ENCODE measurements at regions not wholly inside any gene's neighbourhood (a gene's known extent, or its start where the extent isn't known, plus 50 kb on each side); places are given as distances from the start of the nearest gene placed in this dataset.

GRCh38 chr4:155529272-155529671 is 137.4 kb upstream of the GUCY1A1 start:
- ATAC-seq (peak; percentile 36; the same call in 2 of the 3 replicates), DNase-seq (ENCODE audit: low spot score) (peak; percentile 61)
- Histone ChIP-seq H3K27me3 (ENCODE audit: insufficient read depth) (no peaks in the 10 kb centered on the region), H3K4me2 (no peak overlapping the region), H3K4me1 (ENCODE audit: insufficient read depth) (no peaks in the 10 kb centered on the region), H4K20me1 (replicated peaks; ENCODE audit: insufficient read depth) (no peaks in the 10 kb centered on the region), H3K79me2 (replicated peaks; ENCODE audit: insufficient read depth) (no peaks in the 10 kb centered on the region), H3K4me3 (no peak overlapping the region), H3K9me2 (ENCODE audit: insufficient read depth) (no peaks in the 10 kb centered on the region), H3K36me3 (ENCODE audit: insufficient read depth) (no peaks in the 10 kb centered on the region), H2AFZ (no peak overlapping the region), H3K27ac (ENCODE audit: low read depth) (no peak overlapping the region), H3F3A (replicated peaks; ENCODE audit: low read depth) (no peaks in the 10 kb centered on the region)
- Mint-ChIP-seq H3K9me3 (no peaks in the 10 kb centered on the region), H3K27me3 (ENCODE audit: insufficient read depth, low read depth, poor library complexity) (no peaks in the 10 kb centered on the region), H3K36me3 (ENCODE audit: low read depth) (no peaks in the 10 kb centered on the region), H3K4me1 (no peaks in the 10 kb centered on the region; the same call in 2 of the 3 replicates), H3K27ac (no peak overlapping the region), H3K4me3 (no peak overlapping the region)
- no peak for TF ChIP-seq EZH2phosphoT487 (IDR thresholded peaks at IDR 0.05; ENCODE audit: unreplicated experiment)
- TF ChIP-seq CTCF (conservative IDR thresholded peaks at IDR 0.05; ENCODE audit: low read depth in 2 of 2) = peak; percentile 75 to 76

GRCh38 chr4:155526452-155527169 is 140.0 kb upstream of the GUCY1A1 start:
- H3K9me2 ChIP-seq (ENCODE audit: insufficient read depth) = no peaks in the 10 kb centered on the region
- no peaks in the 10 kb centered on the region for H3K36me3 ChIP-seq (ENCODE audit: insufficient read depth)
- Mint-ChIP-seq H3K27ac (no peak overlapping the region), H3K9me3 (peaks cover 8% of the 10 kb centered on the region; the same call in 2 of the 3 replicates), H3K36me3 (ENCODE audit: low read depth) (no peaks in the 10 kb centered on the region; the same call in 2 of the 3 replicates), H3K4me3 (no peak overlapping the region), H3K4me1 (no peaks in the 10 kb centered on the region), H3K27me3 (ENCODE audit: insufficient read depth, low read depth, poor library complexity) (no peaks in the 10 kb centered on the region)
- no peak overlapping the region for H3K4me2 ChIP-seq
- H3K4me3 ChIP-seq = no peak overlapping the region
- no peaks in the 10 kb centered on the region for H3K27me3 ChIP-seq (ENCODE audit: insufficient read depth)
- ATAC-seq (no peak), DNase-seq (ENCODE audit: low spot score) (no peak)
- H3K27ac ChIP-seq (ENCODE audit: low read depth) = no peak overlapping the region
- H4K20me1 ChIP-seq (replicated peaks; ENCODE audit: insufficient read depth) = no peaks in the 10 kb centered on the region
- no peaks in the 10 kb centered on the region for H3F3A ChIP-seq (replicated peaks; ENCODE audit: low read depth)
- no peaks in the 10 kb centered on the region for H3K4me1 ChIP-seq (ENCODE audit: insufficient read depth)
- no peaks in the 10 kb centered on the region for H3K79me2 ChIP-seq (replicated peaks; ENCODE audit: insufficient read depth)
- H2AFZ ChIP-seq = no peak overlapping the region
- TF ChIP-seq ZNF114 (CRISPR knock-in tag; IDR thresholded peaks at IDR 0.05) (no peak), STAT1 (IDR thresholded peaks at IDR 0.05; ENCODE audit: unreplicated experiment) (no peak), EZH2 (IDR thresholded peaks at IDR 0.05; ENCODE audit: low read depth, unreplicated experiment) (no peak), ZNF331 (CRISPR knock-in tag; IDR thresholded peaks at IDR 0.05; ENCODE audit: low read depth) (no peak), CREB1 (CRISPR knock-in tag; IDR thresholded peaks at IDR 0.05; ENCODE audit: low read depth) (no peak), CTCF (conservative IDR thresholded peaks at IDR 0.05; ENCODE audit: low read depth in 2 of 2) (no peak), JUNB (IDR thresholded peaks at IDR 0.05; ENCODE audit: unreplicated experiment) (no peak), EZH2phosphoT487 (IDR thresholded peaks at IDR 0.05; ENCODE audit: unreplicated experiment) (no peak), NANOG (IDR thresholded peaks at IDR 0.05; ENCODE audit: borderline replicate concordance) (no peak), REST (IDR thresholded peaks at IDR 0.05; ENCODE audit: unreplicated experiment) (no peak), POLR2AphosphoS5 (IDR thresholded peaks at IDR 0.05; ENCODE audit: low read depth) (no peak)
- TF ChIP-seq, protein P1, sequence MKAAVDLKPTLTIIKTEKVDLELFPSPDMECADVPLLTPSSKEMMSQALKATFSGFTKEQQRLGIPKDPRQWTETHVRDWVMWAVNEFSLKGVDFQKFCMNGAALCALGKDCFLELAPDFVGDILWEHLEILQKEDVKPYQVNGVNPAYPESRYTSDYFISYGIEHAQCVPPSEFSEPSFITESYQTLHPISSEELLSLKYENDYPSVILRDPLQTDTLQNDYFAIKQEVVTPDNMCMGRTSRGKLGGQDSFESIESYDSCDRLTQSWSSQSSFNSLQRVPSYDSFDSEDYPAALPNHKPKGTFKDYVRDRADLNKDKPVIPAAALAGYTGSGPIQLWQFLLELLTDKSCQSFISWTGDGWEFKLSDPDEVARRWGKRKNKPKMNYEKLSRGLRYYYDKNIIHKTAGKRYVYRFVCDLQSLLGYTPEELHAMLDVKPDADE (IDR thresholded peaks at IDR 0.05) = no peak

All from GM23338 (cell line).